GM10248 (cell line): ENCODE measurements at regions not wholly inside any gene's neighbourhood (a gene's known extent, or its start where the extent isn't known, plus 50 kb on each side); places are given as distances from the start of the nearest gene placed in this dataset.

Experiments used
- CTCF ChIA-PET: fragments of 300-600 bp; sonication (Branson Sonifier 250); formaldehyde crosslinking; extraction: SDS; loops from one replicate; lab custom pipeline; 2021; ENCODE audit warnings: antibody characterized with exemption; lab: Yijun Ruan, JAX
- POLR2A ChIA-PET: fragments of 350-650 bp; sonication (Branson Sonifier 250); formaldehyde crosslinking; extraction: SDS; loops from one replicate; lab custom pipeline; 2020; ENCODE audit warnings: antibody characterized with exemption; lab: Yijun Ruan, JAX
- DNase-seq: peaks from one replicate; pipeline ENCODE4 v3.0.0; 2012; ENCODE audit errors: extremely low spot score
- CTCF ChIP-seq: IDR thresholded peaks from 2 replicates; pipeline ENCODE4 v1.5.1; 2012; ENCODE audit warnings: mild to moderate bottlenecking, low read depth; ENCODE audit errors: extremely low read depth, missing control alignments, control extremely low read depth

GRCh38 chr7:32155712-32156111 is 85.5 kb upstream of the PDE1C start:
- ChIA-PET POLR2A (no interaction called here), CTCF (no interaction called here)
- no peak for DNase-seq
- TF ChIP-seq CTCF: no peak

- ChIA-PET POLR2A (no interaction called here), CTCF (interaction anchor here (1.5 kb wide), 1 partner anchor 15 kb away, joined by 3 read pairs; no protein-coding TSS in a partner anchor)
- no peak for TF ChIP-seq CTCF
- DNase-seq: no peak
These were observed 84.6 kb upstream of the PDE1C start for GRCh38 chr7:32154797-32155196.

GRCh38 chr7:32153006-32153405 is 82.8 kb upstream of the PDE1C start:
- CTCF ChIA-PET: no interaction called here

GRCh38 chr7:32152576-32152975 is 82.4 kb upstream of the PDE1C start:
- DNase-seq: no peak
- CTCF ChIA-PET: no interaction called here
- POLR2A ChIA-PET: no interaction called here
- no peak for TF ChIP-seq CTCF

More at GRCh38 chr7:32153006-32153405, 82.8 kb upstream of the PDE1C start:
- no peak for DNase-seq
- POLR2A ChIA-PET: no interaction called here
- TF ChIP-seq CTCF: no peak

GRCh38 chr7:32150589-32150988 is 80.4 kb upstream of the PDE1C start:
- TF ChIP-seq CTCF: no peak
- CTCF ChIA-PET: interaction anchor here (1.3 kb wide), 1 partner anchor 396 kb away, joined by 4 read pairs; no protein-coding TSS in a partner anchor
- DNase-seq: no peak
- POLR2A ChIA-PET: no interaction called here

- DNase-seq: no peak
- ChIA-PET POLR2A (no interaction called here), CTCF (interaction anchor here (1.3 kb wide), 1 partner anchor 396 kb away, joined by 4 read pairs; no protein-coding TSS in a partner anchor)
- no peak for TF ChIP-seq CTCF
These were observed 79.8 kb upstream of the PDE1C start for GRCh38 chr7:32150039-32150438.
